CD14-positive monocyte (primary cell): ENCODE measurements at regions not wholly inside any gene's neighbourhood (a gene's known extent, or its start where the extent isn't known, plus 50 kb on each side); places are given as distances from the start of the nearest gene placed in this dataset.

ENCODE experiments used
- DNase-seq, 3 donors: peaks; one replicate each; pipeline ENCODE4 v3.0.0-alpha.2; 2011 to 2022
- H2AFZ ChIP-seq: 2 replicates; pipeline ENCODE4 v1.6.0; 2012; ENCODE audit warnings: mild to moderate bottlenecking, low read depth, low read length, inconsistent platforms; ENCODE audit not compliant: insufficient read depth, poor library complexity, severe bottlenecking
- H3K27ac ChIP-seq, 2 donors: 1 replicate in 1 of 2; 2 replicates in 1 of 2; pipeline ENCODE4 v1.5.1; 2012 to 2013; ENCODE audit warnings: low read length in 2 of 2, control low read depth in 1 of 2, inconsistent platforms in 1 of 2, low read depth in 1 of 2, mild to moderate bottlenecking in 1 of 2
- H3K27me3 ChIP-seq, 2 donors: one replicate each; pipeline versions ENCODE4 v1.6.0 to v1.6.1; 2011 to 2013; ENCODE audit warnings: low read length in 2 of 2; ENCODE audit not compliant: control insufficient read depth in 2 of 2, insufficient read depth in 2 of 2
- H3K36me3 ChIP-seq, 2 donors: replicated peaks in 1 of 2; 1 replicate in 1 of 2; 2 replicates in 1 of 2; pipeline versions ENCODE4 v1.5.1 to v1.6.1; 2012 to 2013; ENCODE audit warnings: low read length in 2 of 2, control low read depth in 1 of 2, inconsistent platforms in 1 of 2, mild to moderate bottlenecking in 1 of 2; ENCODE audit not compliant: insufficient read depth in 2 of 2, control insufficient read depth in 1 of 2
- H3K4me1 ChIP-seq, 2 donors: 1 replicate in 1 of 2; 2 replicates in 1 of 2; pipeline versions ENCODE4 v1.5.1 to v1.6.1; 2012 to 2013; ENCODE audit warnings: low read length in 2 of 2, control low read depth in 1 of 2, inconsistent platforms in 1 of 2, mild to moderate bottlenecking in 1 of 2, moderate library complexity in 1 of 2; ENCODE audit not compliant: insufficient read depth in 2 of 2, control insufficient read depth in 1 of 2
- H3K4me2 ChIP-seq: replicated peaks from 2 replicates; pipeline ENCODE3; 2012; ENCODE audit warnings: low read length, moderate library complexity, mild to moderate bottlenecking; ENCODE audit not compliant: poor library complexity, severe bottlenecking; ENCODE audit errors: extremely low read depth
- H3K4me3 ChIP-seq, 3 experiments: fragments of 200-600 bp in 1 of 3; sonication (generic) in 1 of 3; replicated peaks in 1 of 3; 1 replicate in 2 of 3; 2 replicates in 1 of 3; pipeline ENCODE4 v1.5.1; 2011 to 2013; ENCODE audit warnings: low read length in 3 of 3, mild to moderate bottlenecking in 3 of 3, control low read depth in 2 of 3, low read depth in 2 of 3, inconsistent platforms in 1 of 3, moderate library complexity in 1 of 3
- H3K79me2 ChIP-seq: 2 replicates; pipeline ENCODE4 v1.6.0; 2012; ENCODE audit warnings: mild to moderate bottlenecking, control low read depth, inconsistent platforms, low read length, moderate library complexity; ENCODE audit not compliant: insufficient read depth
- H3K9ac ChIP-seq: 2 replicates; pipeline ENCODE4 v1.6.0; 2017; ENCODE audit warnings: low read length, mild to moderate bottlenecking; ENCODE audit not compliant: insufficient read depth, poor library complexity, severe bottlenecking
- H3K9me3 ChIP-seq, 2 donors: replicated peaks in 1 of 2; 1 replicate in 1 of 2; 2 replicates in 1 of 2; pipeline versions ENCODE4 v1.5.1 to v1.6.1; 2012 to 2013; ENCODE audit warnings: low read length in 2 of 2, control low read depth in 1 of 2; ENCODE audit not compliant: control insufficient read depth in 1 of 2, insufficient read depth in 1 of 2
- H4K20me1 ChIP-seq: 2 replicates; pipeline ENCODE4 v1.6.0; 2012; ENCODE audit warnings: mild to moderate bottlenecking, low read length, control low read depth, moderate library complexity; ENCODE audit not compliant: insufficient read depth
- H3K27ac Mint-ChIP-seq, 7 donors: one replicate each; pipeline ENCODE4 v1.8.0; 2020; ENCODE audit warnings: mild to moderate bottlenecking in 7 of 7, mixed read lengths in 7 of 7, moderate library complexity in 6 of 7, inconsistent platforms in 2 of 7
- H3K27me3 Mint-ChIP-seq, 3 donors: one replicate each; pipeline ENCODE4 v1.8.0; 2021 to 2022; ENCODE audit warnings: low read depth in 3 of 3, mild to moderate bottlenecking in 3 of 3, mixed read lengths in 3 of 3, moderate library complexity in 3 of 3, inconsistent platforms in 1 of 3
- H3K36me3 Mint-ChIP-seq, 2 donors: one replicate each; pipeline ENCODE4 v1.8.0; 2020; ENCODE audit warnings: mixed read lengths in 2 of 2, inconsistent platforms in 1 of 2, mild to moderate bottlenecking in 1 of 2
- H3K4me1 Mint-ChIP-seq: one replicate; pipeline ENCODE4 v1.8.0; 2020; ENCODE audit warnings: mild to moderate bottlenecking, mixed read lengths
- H3K4me3 Mint-ChIP-seq, 2 donors: one replicate each; pipeline ENCODE4 v1.8.0; 2020; ENCODE audit warnings: mild to moderate bottlenecking in 2 of 2, mixed read lengths in 2 of 2, moderate library complexity in 1 of 2
- H3K9me3 Mint-ChIP-seq, 7 donors: one replicate each; pipeline ENCODE4 v1.8.0; 2020 to 2022; ENCODE audit warnings: mixed read lengths in 7 of 7, mild to moderate bottlenecking in 6 of 7, moderate library complexity in 6 of 7, inconsistent platforms in 2 of 7
- CTCF ChIP-seq: fragments of 200-600 bp; IDR thresholded peaks from one replicate; pipeline ENCODE4 v1.8.0; 2022; ENCODE audit warnings: antibody characterized with exemption, mild to moderate bottlenecking
- WGBS: methylation state at CpG from one replicate; pipeline ENCODE4 v1.1.5; 2013; ENCODE audit warnings: missing lambda C conversion rate; ENCODE audit not compliant: insufficient coverage; 5-methylcytosine and 5-hydroxymethylcytosine counted together
- intact Hi-C, 2 donors: fragments of 100-400 bp; cut with micrococcal nuclease; formaldehyde crosslinking; loops; one replicate each; pipeline versions ENCODE4 v1.15.0 to v1.15.1; 2023

- Histone ChIP-seq H3K9me3 (no peaks in the 10 kb centered on the region), H3K27me3 (peaks cover 3 to 11% of the 10 kb centered on the region in 2 donors), H4K20me1 (no peaks in the 10 kb centered on the region), H3K4me2 (no peak overlapping the region), H3K9ac (no peak overlapping the region), H3K36me3 (no peaks in the 10 kb centered on the region), H3K79me2 (no peaks in the 10 kb centered on the region), H3K4me3 (no peak overlapping the region), H2AFZ (no peak overlapping the region), H3K4me1 (no peaks in the 10 kb centered on the region), H3K27ac (no peak overlapping the region)
- no CpG with 5 or more reads among the region's 3 CpGs for WGBS
- no peak overlapping the region for H3K27ac Mint-ChIP-seq
- DNase-seq: no peak
- TF ChIP-seq CTCF: no peak
- H3K4me1 Mint-ChIP-seq: no peaks in the 10 kb centered on the region
- peaks cover 0 to 11% (median 2%) of the 10 kb centered on the region in 7 donors for H3K9me3 Mint-ChIP-seq
- no peaks in the 10 kb centered on the region for H3K36me3 Mint-ChIP-seq
- intact Hi-C loops: no loop called here
- H3K4me3 Mint-ChIP-seq: no peak overlapping the region
- H3K27me3 Mint-ChIP-seq: peaks cover 13 to 20% (median 16%) of the 10 kb centered on the region in 3 donors
These were observed 151.9 kb upstream of the PRNP start for GRCh38 chr20:4534315-4534714.

GRCh38 chr20:4533368-4534133 is 152.7 kb upstream of the PRNP start:
- H3K4me3 ChIP-seq: no peak overlapping the region
- 82% methylated on average over 5 of the region's 10 CpGs for WGBS
- no peak for DNase-seq
- peaks cover 13 to 23% (median 14%) of the 10 kb centered on the region in 3 donors for H3K27me3 Mint-ChIP-seq
- no peak overlapping the region for H3K27ac ChIP-seq
- H2AFZ ChIP-seq: no peak overlapping the region
- no peaks in the 10 kb centered on the region for H3K4me1 Mint-ChIP-seq
- no peak overlapping the region for H3K9ac ChIP-seq
- H3K4me1 ChIP-seq: no peaks in the 10 kb centered on the region
- H3K79me2 ChIP-seq: no peaks in the 10 kb centered on the region
- H3K4me3 Mint-ChIP-seq: no peak overlapping the region
- H3K4me2 ChIP-seq: no peak overlapping the region
- TF ChIP-seq CTCF: no peak
- no peaks in the 10 kb centered on the region for H3K36me3 Mint-ChIP-seq
- no peaks in the 10 kb centered on the region for H4K20me1 ChIP-seq
- peaks cover 0 to 15% (median 3%) of the 10 kb centered on the region in 7 donors for H3K9me3 Mint-ChIP-seq
- intact Hi-C loops: no loop called here
- no peaks in the 10 kb centered on the region for H3K9me3 ChIP-seq
- no peak overlapping the region for H3K27ac Mint-ChIP-seq
- H3K36me3 ChIP-seq: no peaks in the 10 kb centered on the region
- peaks cover 3 to 15% of the 10 kb centered on the region in 2 donors for H3K27me3 ChIP-seq
